Activated CD4-positive, alpha-beta T cell treated with anti-CD3 and anti-CD28 coated beads, Interleukin-2, amount 50 U/mL, for 24 hours (primary cell): ENCODE measurements at regions not wholly inside any gene's neighbourhood (a gene's known extent, or its start where the extent isn't known, plus 50 kb on each side); places are given as distances from the start of the nearest gene placed in this dataset.
"Not testable (repeated sequence)": the region's sequence is repeated elsewhere in the genome, so short reads cannot be mapped to it uniquely, and the experiment has no call there.

Source experiments
- DNase-seq, 2 donors: peaks; one replicate each; pipeline ENCODE4 v3.0.0-alpha.2; 2020; ENCODE audit warnings: low read depth in 1 of 2, low spot score in 1 of 2

DNA sequence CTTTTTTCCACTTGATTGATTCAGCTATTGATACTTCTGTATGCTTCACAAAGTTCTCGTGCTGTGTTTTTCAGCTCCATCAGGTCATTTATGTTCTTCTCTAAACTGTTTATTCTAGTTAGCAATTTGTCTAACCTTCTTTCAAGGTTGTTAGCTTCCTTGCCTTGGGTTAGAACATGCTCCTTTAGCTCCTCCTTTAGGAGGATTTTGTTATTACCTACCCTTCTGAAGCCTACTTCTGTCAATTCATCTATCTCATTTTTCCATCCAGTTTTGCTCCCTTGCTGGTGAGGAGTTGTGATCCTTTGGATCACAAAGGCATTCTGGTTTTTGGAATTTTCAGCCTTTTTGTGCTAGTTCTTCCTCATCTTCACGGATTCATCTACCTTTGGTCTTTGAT is 344.7 kb upstream of the CLEC14A start:
- DNase-seq = not testable (repeated sequence)

DNA sequence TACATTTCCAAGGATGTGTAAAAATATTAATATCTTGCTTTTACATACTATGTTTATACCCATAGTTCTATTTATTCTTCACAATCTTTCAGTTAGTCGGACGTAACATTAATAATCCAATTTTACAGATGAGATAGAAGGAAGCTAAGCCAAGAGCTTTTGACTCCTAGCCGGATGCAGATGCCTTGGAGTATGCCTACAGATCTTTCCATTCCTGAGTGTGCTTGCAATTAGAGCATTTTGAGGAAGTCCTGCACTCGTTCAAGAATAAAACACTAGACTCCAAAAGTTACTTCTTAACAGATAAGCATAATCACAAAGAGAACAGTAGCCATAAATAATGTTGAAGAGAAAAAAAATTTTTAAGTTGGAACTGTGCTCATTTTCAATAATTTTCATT is 337.6 kb upstream of the CLEC14A start:
- no peak for DNase-seq

GRCh38 chr14:38592764-38593442 is 337.0 kb upstream of the CLEC14A start:
- no peak for DNase-seq

GRCh38 chr14:38589747-38590350 is 334.0 kb upstream of the CLEC14A start:
- no peak for DNase-seq

GRCh38 chr14:38583471-38583870 is 327.6 kb upstream of the CLEC14A start:
- DNase-seq = no peak

DNA sequence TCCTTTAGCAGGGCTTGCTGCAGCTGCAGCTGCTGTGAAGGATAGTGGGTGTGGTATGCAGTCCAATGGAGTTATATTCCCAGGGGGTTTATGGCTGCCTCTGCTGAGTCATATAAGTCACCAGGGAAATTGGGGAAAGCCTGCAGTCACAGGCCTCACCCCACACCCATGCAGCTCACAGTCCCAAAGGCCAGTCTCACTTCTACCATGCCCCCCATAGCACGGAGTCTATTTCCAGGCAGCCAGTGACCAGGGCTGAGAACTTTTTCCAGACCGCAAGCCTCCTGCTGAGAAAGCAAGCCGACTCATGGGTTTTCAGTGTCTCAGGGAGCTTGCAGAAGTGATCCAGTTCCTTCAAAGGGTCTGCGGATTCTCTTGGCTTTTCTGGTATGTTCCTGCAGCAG is 322.4 kb upstream of the CLEC14A start:
- DNase-seq = no peak

- DNase-seq = no peak
Observed at GRCh38 chr14:38567703-38568102, 311.8 kb upstream of the CLEC14A start.

GRCh38 chr14:38561657-38562056 is 305.8 kb upstream of the CLEC14A start:
- no peak for DNase-seq

- no peak for DNase-seq
Observed at GRCh38 chr14:38559711-38560110, 303.8 kb upstream of the CLEC14A start.

DNA sequence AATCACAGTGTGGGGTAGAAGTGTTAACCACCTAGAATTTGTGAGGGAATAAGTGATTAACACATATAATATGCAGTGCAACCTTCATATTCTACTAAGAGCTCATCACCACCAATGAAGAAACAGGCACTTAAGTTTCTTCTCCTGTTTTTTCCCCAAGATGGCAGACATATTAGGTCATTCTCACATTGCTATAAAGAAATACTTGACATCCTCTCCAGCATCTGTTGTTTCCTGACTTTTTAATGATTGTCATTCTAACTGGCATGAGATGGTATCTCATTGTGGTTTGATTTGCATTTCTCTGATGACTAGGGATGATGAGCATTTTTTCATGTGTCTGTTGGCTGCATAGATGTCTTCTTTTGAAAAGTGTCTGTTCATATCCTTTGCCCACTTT is 301.5 kb upstream of the CLEC14A start:
- not testable (repeated sequence) for DNase-seq

- no peak for DNase-seq
Observed at GRCh38 chr14:38556252-38556651, 300.4 kb upstream of the CLEC14A start.

GRCh38 chr14:38554026-38554425 is 298.1 kb upstream of the CLEC14A start:
- DNase-seq = no peak

- no peak for DNase-seq
Observed at GRCh38 chr14:38553586-38553985, 297.7 kb upstream of the CLEC14A start.

DNA sequence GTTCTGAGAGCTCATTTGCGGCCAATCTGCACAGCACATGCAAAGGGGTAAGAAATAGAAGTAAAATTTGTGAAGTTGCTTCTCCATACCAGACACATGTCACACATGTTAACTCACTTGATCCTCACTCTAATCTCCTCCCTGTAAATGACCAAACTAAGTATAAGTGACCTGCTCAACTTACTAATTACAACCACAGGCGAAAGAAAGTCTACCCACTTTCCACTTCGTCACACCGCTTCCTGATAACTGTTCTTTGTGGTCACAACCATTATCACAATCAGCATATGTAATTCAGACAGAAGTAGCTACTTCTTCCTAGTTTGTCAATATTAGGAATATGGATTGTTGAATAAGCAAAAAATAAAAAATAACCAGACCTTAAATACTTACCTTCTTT is 293.7 kb upstream of the CLEC14A start:
- no peak for DNase-seq

DNA sequence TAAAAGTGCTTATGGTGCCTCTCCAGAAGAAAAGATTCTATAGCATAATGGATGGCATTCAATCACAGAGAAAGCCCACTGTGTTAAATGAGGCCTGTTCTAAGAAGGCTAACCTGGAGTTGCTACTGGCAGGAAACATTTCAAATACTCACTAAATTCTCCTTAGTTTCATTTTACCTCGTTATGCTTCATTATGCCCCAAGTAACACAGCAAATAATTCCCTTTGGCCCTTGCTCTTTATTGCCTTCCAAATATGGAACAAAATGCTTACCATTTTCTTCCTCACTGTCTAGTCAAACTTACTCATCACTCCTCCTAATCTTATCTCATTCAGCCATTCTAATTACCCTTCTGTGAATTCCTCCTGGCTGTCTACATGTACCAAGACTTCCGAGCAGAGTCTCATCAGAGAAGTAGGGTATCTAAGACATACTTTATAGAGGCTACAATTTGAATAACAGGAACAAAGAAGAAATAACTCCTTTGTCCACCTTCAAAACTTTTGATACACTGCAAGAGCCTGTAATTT is 292.1 kb upstream of the CLEC14A start:
- no peak for DNase-seq

DNA sequence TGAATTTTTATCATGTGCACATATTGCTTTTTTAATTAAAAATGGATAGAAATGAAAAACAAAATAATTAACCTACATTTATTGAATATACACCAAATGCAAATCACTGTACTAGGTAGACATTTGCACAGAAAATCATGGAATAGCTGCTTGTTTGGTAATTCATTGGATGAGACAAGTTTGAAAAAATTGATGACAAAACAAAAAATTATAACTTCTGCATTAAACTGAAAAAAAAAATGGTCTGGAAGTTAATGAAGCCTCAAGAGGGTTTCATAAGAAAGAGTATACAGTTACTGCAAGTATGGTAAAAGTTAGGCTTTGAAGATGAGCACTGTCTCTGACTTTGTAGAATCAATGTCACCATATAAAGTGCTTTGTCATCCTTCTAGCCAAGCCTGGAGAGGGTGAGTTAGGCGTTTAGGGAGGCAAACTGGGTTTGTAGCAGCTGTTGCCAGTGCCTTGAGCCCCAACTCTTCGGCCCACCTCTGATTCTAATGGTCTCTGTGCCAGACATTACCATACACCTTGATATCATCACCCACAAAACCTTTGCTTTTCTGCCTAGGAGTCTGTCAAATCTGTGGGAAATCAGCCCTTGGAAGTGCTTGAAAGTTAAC is 291.1 kb upstream of the CLEC14A start:
- DNase-seq = no peak

GRCh38 chr14:38544776-38545175 is 288.9 kb upstream of the CLEC14A start:
- DNase-seq = no peak

GRCh38 chr14:38543851-38544250 is 288.0 kb upstream of the CLEC14A start:
- DNase-seq = not testable (repeated sequence)

GRCh38 chr14:38538053-38538452 is 282.2 kb upstream of the CLEC14A start:
- DNase-seq = not testable (repeated sequence)

DNA sequence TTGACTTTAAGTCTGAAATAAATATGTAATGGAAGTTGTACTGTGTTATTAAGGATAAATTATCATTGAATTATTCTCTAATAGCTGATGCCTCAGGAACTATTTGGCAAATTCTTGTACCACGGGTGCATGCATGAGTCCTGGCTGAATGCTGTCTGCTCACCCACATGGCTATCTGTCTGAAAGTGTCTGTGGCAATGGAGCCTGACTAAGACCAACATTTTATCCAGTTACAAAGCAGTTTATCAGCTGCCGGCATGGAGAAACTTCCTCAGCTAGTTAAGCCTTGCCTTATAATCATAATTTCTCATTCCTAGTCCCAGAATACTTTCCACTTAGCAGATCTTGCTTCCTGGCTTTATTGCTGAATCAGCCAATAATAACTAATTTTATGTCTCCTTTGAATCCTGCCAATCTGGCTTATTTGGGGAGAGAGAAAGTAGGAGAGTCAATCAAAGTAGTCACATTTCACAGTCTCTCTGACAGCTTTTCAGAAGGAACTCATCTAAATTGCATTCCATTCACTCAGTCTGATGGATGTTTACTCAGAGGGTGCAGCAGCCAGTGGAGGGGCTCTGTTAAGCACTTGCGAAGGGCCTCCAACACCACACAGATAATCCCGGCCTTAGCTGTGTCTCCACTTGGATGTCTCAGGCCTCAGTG is 280.6 kb upstream of the CLEC14A start:
- no peak for DNase-seq

DNA sequence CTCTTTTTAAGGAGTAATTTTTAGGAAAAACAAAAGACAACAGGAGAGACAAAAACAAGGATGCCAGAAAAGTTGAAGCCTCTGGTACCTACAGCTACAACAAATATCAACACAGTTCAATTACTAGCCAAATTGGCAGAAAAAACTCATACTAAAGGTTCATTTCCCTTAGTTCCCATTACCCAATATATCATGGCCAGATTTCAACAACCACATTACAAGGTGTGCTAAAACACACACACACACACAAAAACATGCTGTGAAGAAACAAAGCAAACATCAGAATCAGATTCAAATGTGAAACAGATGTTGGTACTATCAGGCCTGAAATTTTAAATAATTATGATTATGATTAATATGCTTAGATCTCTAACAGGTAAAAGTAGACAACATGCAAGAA is 272.7 kb upstream of the CLEC14A start:
- no peak for DNase-seq

GRCh38 chr14:38527502-38527878 is 271.6 kb upstream of the CLEC14A start:
- no peak for DNase-seq
